ENCODE measurements at regions not wholly inside any gene's neighbourhood (a gene's known extent, or its start where the extent isn't known, plus 50 kb on each side); places are given as distances from the start of the nearest gene placed in this dataset.

DNA sequence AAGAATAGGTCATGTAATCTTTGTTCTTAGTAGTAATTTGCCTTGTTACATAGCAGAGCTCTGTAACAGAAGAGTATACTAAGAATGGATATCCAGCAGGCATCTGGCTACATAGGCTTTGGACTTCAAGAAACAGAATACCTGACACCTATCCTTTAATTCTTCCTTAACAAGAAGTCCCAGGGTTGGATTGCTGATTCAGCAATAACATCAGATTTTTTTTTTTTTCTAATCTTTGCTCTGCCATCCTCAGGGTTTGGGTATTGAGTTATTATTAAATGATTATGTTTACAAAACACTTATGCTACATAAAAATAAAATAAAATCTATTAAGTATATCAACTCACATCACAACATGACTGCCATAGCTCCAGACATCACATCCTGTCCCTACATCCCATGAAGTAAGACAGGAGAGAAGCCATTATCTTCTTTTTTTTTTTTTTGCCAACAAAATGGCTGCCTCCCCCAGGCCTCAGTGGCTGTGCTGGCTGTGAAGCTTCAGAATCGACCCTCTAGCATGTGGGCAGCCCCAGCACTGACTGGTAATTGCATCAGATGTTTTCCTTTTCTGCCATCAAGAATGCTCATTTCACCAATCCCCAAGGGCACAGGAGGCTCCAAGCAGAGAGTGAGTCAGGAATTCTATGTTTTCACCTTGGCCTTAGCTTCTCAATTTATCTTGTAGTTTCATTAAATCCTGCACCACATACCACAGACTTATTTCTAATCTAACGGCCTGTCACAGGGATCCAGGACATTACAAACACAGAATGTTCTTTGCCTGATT is 186.2 kb downstream of the DICER1 start:
- TF ChIP-seq, protein P1, sequence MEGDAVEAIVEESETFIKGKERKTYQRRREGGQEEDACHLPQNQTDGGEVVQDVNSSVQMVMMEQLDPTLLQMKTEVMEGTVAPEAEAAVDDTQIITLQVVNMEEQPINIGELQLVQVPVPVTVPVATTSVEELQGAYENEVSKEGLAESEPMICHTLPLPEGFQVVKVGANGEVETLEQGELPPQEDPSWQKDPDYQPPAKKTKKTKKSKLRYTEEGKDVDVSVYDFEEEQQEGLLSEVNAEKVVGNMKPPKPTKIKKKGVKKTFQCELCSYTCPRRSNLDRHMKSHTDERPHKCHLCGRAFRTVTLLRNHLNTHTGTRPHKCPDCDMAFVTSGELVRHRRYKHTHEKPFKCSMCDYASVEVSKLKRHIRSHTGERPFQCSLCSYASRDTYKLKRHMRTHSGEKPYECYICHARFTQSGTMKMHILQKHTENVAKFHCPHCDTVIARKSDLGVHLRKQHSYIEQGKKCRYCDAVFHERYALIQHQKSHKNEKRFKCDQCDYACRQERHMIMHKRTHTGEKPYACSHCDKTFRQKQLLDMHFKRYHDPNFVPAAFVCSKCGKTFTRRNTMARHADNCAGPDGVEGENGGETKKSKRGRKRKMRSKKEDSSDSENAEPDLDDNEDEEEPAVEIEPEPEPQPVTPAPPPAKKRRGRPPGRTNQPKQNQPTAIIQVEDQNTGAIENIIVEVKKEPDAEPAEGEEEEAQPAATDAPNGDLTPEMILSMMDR (IDR thresholded peaks at IDR 0.05; ENCODE audit: low read depth, low read length, missing control alignments) = no peak
- H3K4me3 ChIP-seq (ENCODE audit: low read depth, low read length) = no peak overlapping the region
- in situ Hi-C loops (cut with HindIII; ENCODE audit: low pct_ligation_motif_present, low sequenced_read_pairs) = no loop called here

DNA sequence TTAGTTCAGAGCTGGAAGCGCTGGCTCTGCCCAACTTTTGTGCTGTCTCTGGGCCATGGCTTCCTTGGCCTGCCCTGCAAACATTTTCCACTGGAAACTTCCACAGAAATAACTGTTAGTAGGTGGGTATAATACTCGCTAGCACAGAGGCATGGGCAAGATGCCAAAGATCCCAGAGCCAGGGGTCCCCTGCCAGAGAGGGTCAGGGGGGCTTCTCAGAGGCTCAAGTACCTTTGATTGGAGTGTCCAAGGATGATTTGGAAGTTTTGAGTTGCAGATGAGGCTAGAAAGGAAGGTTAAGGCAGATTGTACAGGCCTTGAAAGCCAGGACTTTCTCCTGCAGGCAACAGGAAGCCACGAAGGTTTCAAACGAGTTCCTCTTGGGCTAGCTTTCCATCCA is 187.6 kb downstream of the DICER1 start:
- H3K4me3 ChIP-seq (ENCODE audit: low read depth, low read length) = no peak overlapping the region
- TF ChIP-seq, protein P1 (IDR thresholded peaks at IDR 0.05; ENCODE audit: low read depth, low read length, missing control alignments) = no peak
- DNase-seq = no peak
- in situ Hi-C loops (cut with HindIII; ENCODE audit: low pct_ligation_motif_present, low sequenced_read_pairs) = no loop called here
- no peak overlapping the region for H3K27ac ChIP-seq
- no peaks in the 10 kb centered on the region for H3K27me3 ChIP-seq (replicated peaks)
- H3K36me3 ChIP-seq (replicated peaks) = no peaks in the 10 kb centered on the region

More for the DNA sequence above, 186.2 kb downstream of the DICER1 start:
- no peak for DNase-seq
- H3K27me3 ChIP-seq (replicated peaks) = no peaks in the 10 kb centered on the region
- no peaks in the 10 kb centered on the region for H3K36me3 ChIP-seq (replicated peaks)
- no peak overlapping the region for H3K27ac ChIP-seq

DNA sequence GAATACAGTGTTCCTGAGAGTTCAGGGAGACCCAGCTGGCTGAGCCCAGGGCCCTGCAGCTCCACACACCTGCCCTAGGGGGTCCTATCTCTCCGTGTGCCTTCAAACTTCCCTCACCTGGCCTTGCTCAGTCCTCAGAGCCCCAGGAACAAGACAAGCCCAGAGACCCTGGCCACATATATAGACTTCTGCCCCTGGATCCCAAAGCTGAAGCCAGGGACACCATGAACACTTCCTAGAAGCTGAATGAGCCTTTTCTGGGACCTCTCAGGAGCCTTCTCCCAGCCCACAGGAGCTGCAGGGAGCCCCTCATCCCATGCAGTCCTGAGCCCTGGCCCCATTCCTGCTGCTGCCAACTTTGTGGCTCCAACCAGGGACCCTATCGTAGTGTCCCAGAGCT is 190.5 kb downstream of the DICER1 start:
- no peaks in the 10 kb centered on the region for H3K27me3 ChIP-seq (replicated peaks)
- no peak for DNase-seq
- no peak overlapping the region for H3K27ac ChIP-seq
- H3K36me3 ChIP-seq (replicated peaks) = no peaks in the 10 kb centered on the region
- in situ Hi-C loops (cut with HindIII; ENCODE audit: low pct_ligation_motif_present, low sequenced_read_pairs) = no loop called here
- H3K4me3 ChIP-seq (ENCODE audit: low read depth, low read length) = no peak overlapping the region
- TF ChIP-seq, protein P1 (IDR thresholded peaks at IDR 0.05; ENCODE audit: low read depth, low read length, missing control alignments) = no peak

DNA sequence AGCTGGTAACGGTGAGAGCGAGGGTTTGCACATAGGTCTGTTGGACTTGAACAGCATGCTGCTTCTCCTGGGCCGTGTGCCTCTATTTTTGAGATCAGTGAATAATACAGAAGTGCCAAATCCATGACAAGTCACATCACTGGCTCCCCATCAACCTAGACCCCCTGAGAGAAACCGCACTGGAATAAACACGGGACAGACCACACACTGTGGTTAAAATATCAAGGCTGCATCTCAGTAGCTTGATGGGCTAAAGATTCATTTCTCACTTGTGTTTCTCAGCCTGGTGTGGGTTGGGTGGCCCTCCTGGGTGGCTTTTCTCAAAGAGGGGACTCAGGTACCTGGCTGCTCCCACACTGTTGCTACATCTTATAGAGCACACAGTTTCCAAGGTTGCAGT is 191.0 kb downstream of the DICER1 start:
- TF ChIP-seq, protein P1 (IDR thresholded peaks at IDR 0.05; ENCODE audit: low read depth, low read length, missing control alignments) = no peak
- H3K4me3 ChIP-seq (ENCODE audit: low read depth, low read length) = no peak overlapping the region
- no peaks in the 10 kb centered on the region for H3K36me3 ChIP-seq (replicated peaks)
- H3K27me3 ChIP-seq (replicated peaks) = no peaks in the 10 kb centered on the region
- H3K27ac ChIP-seq = no peak overlapping the region
- in situ Hi-C loops (cut with HindIII; ENCODE audit: low pct_ligation_motif_present, low sequenced_read_pairs) = no loop called here
- no peak for DNase-seq

DNA sequence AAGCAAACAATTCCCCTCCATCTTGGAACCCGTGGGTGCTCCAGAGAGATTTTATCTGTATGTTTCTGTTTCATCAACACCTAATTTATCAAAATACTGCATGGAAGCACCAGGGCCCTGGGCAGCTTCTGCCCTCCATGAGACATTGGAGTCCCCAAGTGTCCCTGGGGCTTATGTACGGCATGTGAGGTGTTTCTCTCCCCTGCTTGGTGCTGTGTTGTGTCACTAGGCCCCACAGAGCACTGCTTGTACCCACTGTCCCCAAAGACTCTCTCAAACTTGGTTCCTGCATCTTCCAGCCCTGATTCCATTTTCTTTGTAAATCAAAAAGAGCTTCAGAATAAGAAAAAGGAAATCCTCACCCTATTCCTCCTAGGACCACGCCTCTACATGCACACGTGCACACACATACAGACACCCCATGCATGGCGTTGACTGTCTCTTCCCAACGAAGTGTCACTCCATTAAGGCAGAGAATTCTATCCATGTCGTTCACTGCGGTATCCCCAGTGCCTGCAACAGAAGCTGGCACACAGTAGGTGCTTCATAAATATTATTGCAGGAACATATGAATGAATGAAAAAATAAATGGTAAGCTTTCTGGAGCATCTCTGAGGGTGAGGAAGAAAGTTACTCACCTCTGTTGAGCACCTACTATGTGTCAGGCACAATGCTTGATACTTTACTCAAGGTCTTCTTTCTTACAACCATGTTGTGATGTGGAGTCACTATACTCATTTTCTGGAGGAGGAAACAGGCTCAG is 191.6 kb downstream of the DICER1 start:
- no peaks in the 10 kb centered on the region for H3K36me3 ChIP-seq (replicated peaks)
- no peak overlapping the region for H3K4me3 ChIP-seq (ENCODE audit: low read depth, low read length)
- no peak overlapping the region for H3K27ac ChIP-seq
- no peaks in the 10 kb centered on the region for H3K27me3 ChIP-seq (replicated peaks)
- in situ Hi-C loops (cut with HindIII; ENCODE audit: low pct_ligation_motif_present, low sequenced_read_pairs) = no loop called here
- TF ChIP-seq, protein P1 (IDR thresholded peaks at IDR 0.05; ENCODE audit: low read depth, low read length, missing control alignments) = no peak
- no peak for DNase-seq

Measured in brain microvascular endothelial cell (primary cell).